Natural killer cell (primary cell): ENCODE measurements at regions not wholly inside any gene's neighbourhood (a gene's known extent, or its start where the extent isn't known, plus 50 kb on each side); places are given as distances from the start of the nearest gene placed in this dataset.

Source experiments
- ATAC-seq, 3 donors: fragments of 150-1000 bp in 2 of 3; fragments of 200-7000 bp in 1 of 3; cut with Tn5 transposase; 1 replicate in 1 of 3; 2 replicates in 2 of 3; pipeline ENCODE4 v1.10.0; 2021; ENCODE audit warnings: mild to moderate bottlenecking in 2 of 3, moderate library complexity in 2 of 3
- DNase-seq, 2 donors: peaks; one replicate each; pipeline versions ENCODE4 v3.0.0 to v3.0.0-alpha.2; 2013 to 2021; ENCODE audit warnings: mixed read lengths in 1 of 2
- H3K27ac ChIP-seq: one replicate; pipeline ENCODE4 v1.5.1; 2013; ENCODE audit warnings: mild to moderate bottlenecking, low read length
- H3K27me3 ChIP-seq: one replicate; pipeline ENCODE4 v1.6.1; 2013; ENCODE audit warnings: low read length; ENCODE audit not compliant: control insufficient read depth, insufficient read depth
- H3K36me3 ChIP-seq: one replicate; pipeline ENCODE4 v1.6.1; 2013; ENCODE audit warnings: low read length; ENCODE audit not compliant: control insufficient read depth, insufficient read depth
- H3K4me1 ChIP-seq: one replicate; pipeline ENCODE4 v1.6.1; 2013; ENCODE audit warnings: low read length; ENCODE audit not compliant: control insufficient read depth, insufficient read depth
- H3K4me3 ChIP-seq: one replicate; pipeline ENCODE4 v1.5.1; 2013; ENCODE audit warnings: low read length
- H3K9me3 ChIP-seq: one replicate; pipeline ENCODE4 v1.6.1; 2013; ENCODE audit warnings: low read length; ENCODE audit not compliant: control insufficient read depth, insufficient read depth
- H3K27ac Mint-ChIP-seq, 2 donors: one replicate each; pipeline ENCODE4 v1.8.0; 2022; ENCODE audit warnings: mild to moderate bottlenecking in 2 of 2, mixed read lengths in 2 of 2, moderate library complexity in 1 of 2
- H3K27me3 Mint-ChIP-seq, 2 donors: one replicate each; pipeline ENCODE4 v1.8.0; 2022; ENCODE audit warnings: low read depth in 2 of 2, mixed read lengths in 2 of 2
- H3K36me3 Mint-ChIP-seq: one replicate; pipeline ENCODE4 v1.8.0; 2022; ENCODE audit warnings: mixed read lengths
- H3K4me1 Mint-ChIP-seq, 2 donors: one replicate each; pipeline ENCODE4 v1.8.0; 2022; ENCODE audit warnings: mixed read lengths in 2 of 2
- H3K4me3 Mint-ChIP-seq: one replicate; pipeline ENCODE4 v1.8.0; 2022; ENCODE audit warnings: mild to moderate bottlenecking, moderate library complexity, mixed read lengths
- H3K9me3 Mint-ChIP-seq, 2 donors: one replicate each; pipeline ENCODE4 v1.8.0; 2022; ENCODE audit warnings: mixed read lengths in 2 of 2
- CTCF ChIP-seq: fragments of 200-600 bp; IDR thresholded peaks from one replicate; pipeline ENCODE4 v1.8.0; 2022; ENCODE audit warnings: antibody characterized with exemption
- WGBS: methylation state at CpG from one replicate; pipeline ENCODE4 v1.1.7; 2013; ENCODE audit warnings: missing lambda C conversion rate; ENCODE audit not compliant: insufficient coverage; 5-methylcytosine and 5-hydroxymethylcytosine counted together
- intact Hi-C: fragments of 100-400 bp; cut with micrococcal nuclease; formaldehyde crosslinking; loops from one replicate; pipeline ENCODE4 v1.14.2; 2022

- Histone ChIP-seq H3K27ac (no peak overlapping the region), H3K36me3 (no peaks in the 10 kb centered on the region), H3K4me1 (no peaks in the 10 kb centered on the region), H3K9me3 (no peaks in the 10 kb centered on the region), H3K27me3 (no peaks in the 10 kb centered on the region), H3K4me3 (no peak overlapping the region)
- H3K36me3 Mint-ChIP-seq, result no peaks in the 10 kb centered on the region
- H3K4me1 Mint-ChIP-seq, result no peaks in the 10 kb centered on the region
- H3K4me3 Mint-ChIP-seq, result no peak overlapping the region
- H3K27me3 Mint-ChIP-seq, result no peaks in the 10 kb centered on the region
- H3K9me3 Mint-ChIP-seq, result peaks cover 0 to 6% of the 10 kb centered on the region in 2 donors
- intact Hi-C loops, result no loop called here
- no peak overlapping the region for H3K27ac Mint-ChIP-seq
- WGBS, result 77% methylated on average over 10 of the region's 12 CpGs
- no peak for ATAC-seq
- no peak for DNase-seq
- no peak for TF ChIP-seq CTCF
Observed at GRCh38 chr13:40464337-40465014, 202.0 kb downstream of the FOXO1 start.

GRCh38 chr13:40465015-40465390 is 201.4 kb downstream of the FOXO1 start:
- Mint-ChIP-seq H3K9me3 (peaks cover 0 to 6% of the 10 kb centered on the region in 2 donors), H3K4me1 (no peaks in the 10 kb centered on the region), H3K27me3 (no peaks in the 10 kb centered on the region), H3K4me3 (no peak overlapping the region), H3K36me3 (no peaks in the 10 kb centered on the region), H3K27ac (no peak overlapping the region)
- Histone ChIP-seq H3K36me3 (no peaks in the 10 kb centered on the region), H3K9me3 (no peaks in the 10 kb centered on the region), H3K4me1 (no peaks in the 10 kb centered on the region), H3K27me3 (no peaks in the 10 kb centered on the region), H3K4me3 (no peak overlapping the region), H3K27ac (no peak overlapping the region)
- WGBS, result 92% methylated on average over 3 of the region's 3 CpGs
- intact Hi-C loops, result no loop called here
- DNase-seq (no peak), ATAC-seq (no peak)
- TF ChIP-seq CTCF, result no peak

- Histone ChIP-seq H3K36me3 (no peaks in the 10 kb centered on the region), H3K4me3 (no peak overlapping the region), H3K4me1 (no peaks in the 10 kb centered on the region), H3K9me3 (no peaks in the 10 kb centered on the region), H3K27me3 (no peaks in the 10 kb centered on the region), H3K27ac (no peak overlapping the region)
- WGBS, result 82% methylated on average over 6 of the region's 6 CpGs
- H3K4me3 Mint-ChIP-seq, result no peak overlapping the region
- H3K27ac Mint-ChIP-seq, result no peak overlapping the region
- TF ChIP-seq CTCF, result no peak
- H3K27me3 Mint-ChIP-seq, result no peaks in the 10 kb centered on the region
- DNase-seq (no peak), ATAC-seq (no peak)
- peaks cover 0 to 1% of the 10 kb centered on the region in 2 donors for H3K4me1 Mint-ChIP-seq
- no peaks in the 10 kb centered on the region for H3K36me3 Mint-ChIP-seq
- peaks cover 0 to 6% of the 10 kb centered on the region in 2 donors for H3K9me3 Mint-ChIP-seq
- intact Hi-C loops, result no loop called here
Observed at GRCh38 chr13:40466272-40466671, 200.2 kb downstream of the FOXO1 start.

GRCh38 chr13:40468227-40468838 is 198.1 kb downstream of the FOXO1 start:
- H3K4me3 ChIP-seq, result no peak overlapping the region

More at GRCh38 chr13:40468227-40468838, 198.1 kb downstream of the FOXO1 start:
- no peaks in the 10 kb centered on the region for H3K9me3 ChIP-seq
- peaks cover 4% of the 10 kb centered on the region for H3K4me1 ChIP-seq
- intact Hi-C loops, result no loop called here
- H3K27me3 Mint-ChIP-seq, result peaks cover 0 to 2% of the 10 kb centered on the region in 2 donors
- no peak for TF ChIP-seq CTCF
- DNase-seq (no peak), ATAC-seq (no peak)
- H3K9me3 Mint-ChIP-seq, result peaks cover 0 to 6% of the 10 kb centered on the region in 2 donors
- peaks cover 0 to 5% of the 10 kb centered on the region in 2 donors for H3K4me1 Mint-ChIP-seq
- H3K36me3 Mint-ChIP-seq, result no peaks in the 10 kb centered on the region
- no peak overlapping the region for H3K4me3 Mint-ChIP-seq
- H3K27me3 ChIP-seq, result no peaks in the 10 kb centered on the region
- no peaks in the 10 kb centered on the region for H3K36me3 ChIP-seq
- no peak overlapping the region for H3K27ac Mint-ChIP-seq
- 86% methylated on average over 2 of the region's 2 CpGs for WGBS
- H3K27ac ChIP-seq, result no peak overlapping the region
